ENCODE measurements at regions not wholly inside any gene's neighbourhood (a gene's known extent, or its start where the extent isn't known, plus 50 kb on each side); places are given as distances from the start of the nearest gene placed in this dataset.

- Histone ChIP-seq H3K27ac (no peak overlapping the region), H3K4me1 (no peaks in the 10 kb centered on the region), H3K4me3 (no peak overlapping the region), H3K36me3 (no peaks in the 10 kb centered on the region), H3K27me3 (no peaks in the 10 kb centered on the region), H3K9me3 (no peaks in the 10 kb centered on the region)
- intact Hi-C loops (cut with DNase I; ENCODE audit: low total_unique reads), result no loop called here
- no peak for DNase-seq
- TF ChIP-seq CTCF (IDR thresholded peaks at IDR 0.05), result no peak
These were observed 518.7 kb upstream of the MAP3K7 start for GRCh38 chr6:91105532-91105931.

GRCh38 chr6:91099479-91099878 is 512.6 kb upstream of the MAP3K7 start:
- no peaks in the 10 kb centered on the region for H3K4me1 ChIP-seq
- TF ChIP-seq CTCF (IDR thresholded peaks at IDR 0.05), result no peak
- DNase-seq, result no peak
- no peaks in the 10 kb centered on the region for H3K9me3 ChIP-seq
- H3K4me3 ChIP-seq, result no peak overlapping the region
- no peak overlapping the region for H3K27ac ChIP-seq
- no peaks in the 10 kb centered on the region for H3K27me3 ChIP-seq
- intact Hi-C loops (cut with DNase I; ENCODE audit: low total_unique reads), result no loop called here
- H3K36me3 ChIP-seq, result no peaks in the 10 kb centered on the region

- intact Hi-C loops (cut with DNase I; ENCODE audit: low total_unique reads), result no loop called here
- H3K36me3 ChIP-seq, result no peaks in the 10 kb centered on the region
- TF ChIP-seq CTCF (IDR thresholded peaks at IDR 0.05), result no peak
These were observed 511.1 kb upstream of the MAP3K7 start for GRCh38 chr6:91098006-91098405.

GRCh38 chr6:91097364-91097763 is 510.5 kb upstream of the MAP3K7 start:
- no peaks in the 10 kb centered on the region for H3K27me3 ChIP-seq
- DNase-seq, result no peak

More at GRCh38 chr6:91098006-91098405, 511.1 kb upstream of the MAP3K7 start:
- Histone ChIP-seq H3K9me3 (no peaks in the 10 kb centered on the region), H3K4me3 (no peak overlapping the region), H3K4me1 (no peaks in the 10 kb centered on the region), H3K27ac (no peak overlapping the region), H3K27me3 (no peaks in the 10 kb centered on the region)
- DNase-seq, result no peak

GRCh38 chr6:91094806-91095475 is 508.1 kb upstream of the MAP3K7 start:
- Histone ChIP-seq H3K36me3 (no peaks in the 10 kb centered on the region), H3K4me1 (no peaks in the 10 kb centered on the region), H3K27ac (no peak overlapping the region), H3K4me3 (no peak overlapping the region), H3K27me3 (no peaks in the 10 kb centered on the region), H3K9me3 (no peaks in the 10 kb centered on the region)
- intact Hi-C loops (cut with DNase I; ENCODE audit: low total_unique reads), result no loop called here
- TF ChIP-seq CTCF (IDR thresholded peaks at IDR 0.05), result no peak
- no peak for DNase-seq

More at GRCh38 chr6:91097364-91097763, 510.5 kb upstream of the MAP3K7 start:
- no peak overlapping the region for H3K4me3 ChIP-seq
- no peaks in the 10 kb centered on the region for H3K9me3 ChIP-seq
- H3K27ac ChIP-seq, result no peak overlapping the region
- H3K36me3 ChIP-seq, result no peaks in the 10 kb centered on the region
- TF ChIP-seq CTCF (IDR thresholded peaks at IDR 0.05), result no peak
- intact Hi-C loops (cut with DNase I; ENCODE audit: low total_unique reads), result no loop called here
- H3K4me1 ChIP-seq, result no peaks in the 10 kb centered on the region

- H3K27ac ChIP-seq, result no peak overlapping the region
- no peak for DNase-seq
- no peaks in the 10 kb centered on the region for H3K4me1 ChIP-seq
- no peak for TF ChIP-seq CTCF (IDR thresholded peaks at IDR 0.05)
- no peak overlapping the region for H3K4me3 ChIP-seq
- no peaks in the 10 kb centered on the region for H3K36me3 ChIP-seq
- H3K9me3 ChIP-seq, result no peaks in the 10 kb centered on the region
- intact Hi-C loops (cut with DNase I; ENCODE audit: low total_unique reads), result no loop called here
- H3K27me3 ChIP-seq, result no peaks in the 10 kb centered on the region
These were observed 507.5 kb upstream of the MAP3K7 start for GRCh38 chr6:91094341-91094740.
